A172 (cell line): ENCODE measurements at regions not wholly inside any gene's neighbourhood (a gene's known extent, or its start where the extent isn't known, plus 50 kb on each side); places are given as distances from the start of the nearest gene placed in this dataset.

Source experiments
- DNase-seq: peaks from one replicate; pipeline ENCODE4 v3.0.0-alpha.2; 2015; ENCODE audit warnings: low spot score

DNA sequence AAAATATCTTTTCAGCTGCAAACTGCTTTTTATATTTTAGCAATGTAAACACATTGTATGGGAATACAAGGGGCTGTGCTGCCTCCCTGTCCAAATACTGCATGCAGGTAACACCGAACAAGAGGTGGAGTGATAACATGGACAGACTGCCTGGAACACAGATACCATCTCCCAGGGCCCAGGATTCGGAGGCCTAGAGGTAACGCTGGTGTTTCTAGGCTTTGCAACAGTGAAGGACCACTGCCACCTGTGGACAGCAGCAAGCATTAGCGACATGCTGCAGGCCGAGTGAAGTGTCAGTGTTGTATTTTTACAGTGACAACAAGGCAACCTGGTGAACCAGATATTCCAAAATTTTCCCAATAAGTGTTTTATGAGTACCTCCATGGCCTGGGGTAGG, 379.1 kb downstream of the DMRT2 start:
- DNase-seq, result no peak

DNA sequence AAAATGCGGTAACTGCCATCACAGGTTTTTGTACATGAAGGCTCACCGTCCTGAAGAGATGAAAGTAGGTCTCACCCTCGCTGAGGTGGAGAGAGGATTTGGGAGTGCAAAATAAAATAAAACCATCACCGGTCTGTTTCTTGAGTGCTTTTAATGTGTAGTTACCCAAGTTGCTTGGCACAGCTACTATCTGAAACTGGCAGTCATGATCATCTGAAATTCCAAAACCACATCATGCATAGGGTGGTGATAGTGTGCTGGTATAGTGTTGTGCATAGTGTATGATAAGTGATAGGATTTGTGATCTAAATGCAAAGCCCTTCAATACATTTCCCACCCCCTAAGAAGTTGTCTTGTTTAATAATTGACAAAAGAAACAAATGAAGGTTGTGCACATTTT, 381.3 kb downstream of the DMRT2 start:
- no peak for DNase-seq

DNA sequence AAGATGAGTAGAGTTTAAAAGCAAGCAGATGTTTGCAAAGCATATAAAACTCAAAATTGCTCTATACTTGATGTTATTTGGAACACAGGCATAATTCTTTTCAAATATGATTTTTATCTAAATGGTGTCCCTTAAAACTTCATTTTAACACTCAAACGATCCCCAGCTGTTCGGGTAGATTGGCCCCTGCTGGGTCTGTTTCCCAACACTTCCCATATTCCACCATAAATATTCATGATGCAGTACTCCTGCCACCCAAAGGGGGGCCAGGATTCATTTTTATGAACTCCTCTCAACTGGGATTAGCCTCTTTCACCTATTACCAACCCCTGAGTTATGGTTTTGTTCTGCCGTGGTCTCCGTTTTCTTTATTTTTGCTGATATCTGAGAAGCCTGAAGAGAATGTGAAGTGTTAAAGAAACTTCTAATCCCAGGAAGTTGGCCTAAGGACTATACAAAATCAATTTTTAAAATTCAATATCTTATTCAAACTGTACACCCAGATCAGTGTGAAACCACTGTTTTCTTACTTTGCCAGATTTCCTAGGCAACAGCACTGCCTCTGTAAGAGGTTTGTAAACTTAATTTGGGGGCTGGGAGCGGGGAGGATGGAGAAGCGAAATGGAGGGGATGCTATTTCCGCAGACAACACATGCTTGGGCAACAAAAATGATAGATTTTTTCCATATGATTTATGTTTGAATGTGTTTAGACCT, 384.1 kb downstream of the DMRT2 start:
- DNase-seq, result no peak

DNA sequence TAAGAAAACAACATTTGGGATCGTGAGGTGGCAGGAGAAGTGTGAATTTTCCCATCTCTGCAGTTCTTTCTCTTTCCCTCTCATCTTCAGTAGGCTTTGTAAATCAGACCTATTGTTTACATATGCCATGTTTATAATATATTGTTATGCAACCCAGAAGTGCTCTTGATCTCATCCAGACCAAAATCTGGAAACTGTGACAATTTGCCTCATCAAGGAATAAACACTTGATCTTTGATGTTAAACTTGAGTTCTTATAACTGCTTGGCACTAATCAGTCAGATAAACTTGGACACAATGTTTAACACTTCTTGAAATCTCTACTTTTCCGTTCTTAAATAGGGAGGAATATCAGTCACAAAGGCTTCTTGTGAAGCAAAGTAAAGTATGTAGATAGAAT, 384.7 kb downstream of the DMRT2 start:
- no peak for DNase-seq

DNA sequence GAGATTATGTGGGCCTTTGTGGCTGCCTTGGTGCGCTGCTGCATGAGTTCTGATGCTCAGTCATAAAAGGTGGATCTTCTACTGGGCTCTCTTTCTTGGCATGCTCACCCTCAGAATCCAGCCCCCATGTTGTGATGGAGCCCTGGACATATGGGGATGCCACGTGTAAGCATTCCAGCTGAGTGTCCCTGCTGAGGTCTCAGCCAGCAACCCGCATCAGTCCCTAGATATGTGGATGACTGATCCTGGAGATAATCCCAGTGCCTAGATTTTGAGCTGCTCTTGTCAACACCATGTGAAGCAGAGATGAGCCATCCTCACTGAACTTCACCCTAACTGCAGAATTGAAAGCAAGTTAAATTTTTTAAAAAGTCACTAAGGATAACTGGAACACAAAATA, 390.1 kb downstream of the DMRT2 start:
- DNase-seq, result no peak

DNA sequence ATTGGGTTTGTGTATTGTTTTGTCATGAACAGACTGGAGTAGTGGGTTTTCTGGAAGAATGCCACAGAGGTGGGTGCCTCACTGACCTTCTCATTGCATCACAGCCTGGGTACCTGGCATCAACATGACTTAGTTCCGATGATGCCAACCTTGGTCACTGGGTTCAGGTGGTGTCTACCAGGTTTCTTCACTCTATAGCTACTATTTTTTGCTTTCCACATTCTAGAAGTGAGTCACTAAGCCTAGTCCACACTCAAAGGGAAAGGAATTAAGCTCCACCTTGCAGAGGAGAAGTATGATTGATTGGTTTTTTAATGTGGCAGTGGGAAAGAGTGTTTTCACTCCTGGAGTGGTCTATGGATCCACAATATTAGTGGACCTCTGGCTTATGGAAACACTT, 391.9 kb downstream of the DMRT2 start:
- no peak for DNase-seq

DNA sequence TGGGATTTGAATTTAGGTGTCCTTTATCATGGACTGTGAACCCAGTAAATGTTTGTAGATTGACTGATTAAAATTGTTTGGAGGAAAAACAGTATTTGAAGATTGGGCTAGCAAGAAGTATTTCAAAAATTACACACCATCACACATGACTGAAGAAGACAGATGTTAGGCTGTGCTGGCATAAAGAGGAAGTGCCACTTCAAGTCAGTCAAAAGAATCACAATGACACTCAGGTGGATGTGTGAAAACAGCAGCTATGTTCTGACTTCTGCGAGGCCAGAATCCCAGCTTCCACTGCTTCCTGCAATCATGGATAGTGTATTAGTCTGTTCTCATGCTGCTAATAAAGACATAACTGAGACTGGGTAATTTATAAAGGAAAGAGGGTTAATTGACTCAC, 393.3 kb downstream of the DMRT2 start:
- DNase-seq, result no peak

DNA sequence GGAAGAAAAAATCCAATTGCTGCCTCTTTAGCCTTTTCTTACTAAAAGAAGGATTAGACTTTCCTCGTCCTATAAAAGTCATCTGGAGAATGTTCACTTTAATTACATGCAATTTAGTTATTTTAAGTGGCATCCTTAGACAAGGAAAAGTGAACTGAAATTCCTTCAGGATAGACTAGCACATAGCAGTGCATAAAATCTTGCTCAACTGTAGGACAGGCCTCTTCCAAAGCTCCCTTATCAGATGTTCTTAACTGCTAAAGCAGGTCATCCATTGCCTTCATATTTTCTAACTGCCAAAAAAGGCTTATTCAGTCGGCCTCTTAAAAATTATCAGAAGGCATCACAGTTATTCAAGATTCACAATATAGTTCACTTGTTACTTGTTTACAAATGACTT, 396.5 kb downstream of the DMRT2 start:
- no peak for DNase-seq

DNA sequence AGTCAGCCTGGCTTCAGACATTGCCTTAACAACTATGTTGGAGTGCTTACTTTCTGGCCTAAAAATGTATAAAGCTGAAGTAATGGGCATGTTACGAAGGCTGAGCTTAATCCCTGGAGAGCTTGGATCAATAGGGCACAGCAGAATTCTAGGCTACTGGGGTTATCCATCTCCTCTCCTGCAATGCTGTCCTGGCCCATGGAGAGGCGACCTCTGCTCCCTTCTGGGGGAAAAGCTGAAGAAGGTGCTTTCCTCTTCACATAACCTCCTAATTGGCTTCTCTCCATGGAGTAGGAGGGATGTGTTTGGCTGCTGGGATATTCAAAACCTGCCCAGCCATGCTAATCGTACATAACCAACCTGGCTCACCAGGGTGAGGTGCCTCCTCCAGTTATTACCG, 403.5 kb downstream of the DMRT2 start:
- DNase-seq, result no peak

DNA sequence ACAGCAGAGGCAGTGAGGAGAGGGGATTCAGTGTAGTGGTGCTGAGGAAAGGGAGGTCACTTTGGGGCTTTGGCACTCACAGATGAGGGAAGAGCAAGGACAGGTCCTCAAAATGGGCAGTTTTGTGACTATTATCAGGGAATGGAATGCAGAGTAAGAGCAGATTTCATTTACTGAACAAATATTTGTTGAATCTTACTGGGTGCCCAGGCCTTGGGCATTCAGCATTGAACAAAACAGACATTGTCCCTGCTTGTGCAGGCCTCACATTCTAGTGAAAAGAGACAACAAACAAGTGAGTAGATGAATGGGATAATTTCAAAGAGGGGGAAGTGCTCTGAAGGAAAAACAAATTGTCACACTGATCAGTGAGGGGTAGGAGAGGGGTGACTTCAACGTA, 404.1 kb downstream of the DMRT2 start:
- DNase-seq, result no peak

DNA sequence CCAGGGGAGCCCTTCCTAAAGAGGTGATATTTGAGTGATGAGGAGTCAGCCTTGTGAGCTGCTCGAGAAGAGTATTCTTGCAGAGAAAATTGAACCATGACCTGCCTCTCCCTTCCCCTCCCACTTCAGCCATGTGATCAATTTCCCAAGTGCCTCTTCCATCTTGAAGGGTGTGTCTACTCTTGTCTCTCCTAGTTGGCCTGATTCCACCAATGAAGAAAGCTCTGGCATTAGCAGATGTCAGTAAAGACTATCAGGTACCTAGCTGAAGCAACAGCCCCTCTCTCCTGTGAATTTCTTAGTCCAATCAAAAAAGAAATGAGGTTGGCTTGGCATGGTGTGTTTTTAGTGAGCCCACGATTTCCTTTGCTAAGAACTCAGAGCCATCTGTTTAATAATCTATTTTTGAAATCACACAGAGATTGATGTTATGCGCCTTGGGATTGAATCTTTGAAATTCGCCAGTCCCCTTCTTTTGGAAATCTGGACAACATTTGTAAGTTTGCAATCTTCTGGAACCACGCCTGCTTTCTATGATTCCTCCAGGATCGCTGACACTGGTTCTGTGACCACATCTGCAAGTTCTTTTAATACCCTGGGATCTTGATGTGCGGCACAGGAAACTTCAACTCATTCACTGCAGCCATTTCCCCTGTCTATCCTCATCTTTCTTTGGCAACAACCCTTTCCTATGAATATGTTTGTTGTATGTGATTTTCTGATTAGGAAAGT, 404.6 kb downstream of the DMRT2 start:
- DNase-seq, result no peak

DNA sequence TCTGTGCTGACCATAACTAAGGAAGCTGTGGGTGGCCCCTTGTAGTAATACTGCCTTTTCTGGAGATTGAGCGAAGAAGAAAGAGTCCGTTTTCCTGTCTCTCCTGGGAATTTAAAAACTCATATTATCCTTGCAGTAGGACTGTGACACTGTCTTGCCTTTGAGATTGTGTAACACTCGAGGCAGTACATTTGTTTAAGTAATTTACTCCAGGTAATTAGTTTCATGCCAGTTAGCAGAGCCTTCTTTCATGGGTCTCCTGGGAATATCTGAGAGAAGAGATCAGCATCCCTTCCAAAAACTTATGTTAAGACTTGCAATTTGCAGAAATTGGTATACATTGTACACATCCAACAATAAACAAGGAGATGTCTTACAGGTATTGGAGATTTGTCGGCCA, 405.6 kb downstream of the DMRT2 start:
- no peak for DNase-seq

DNA sequence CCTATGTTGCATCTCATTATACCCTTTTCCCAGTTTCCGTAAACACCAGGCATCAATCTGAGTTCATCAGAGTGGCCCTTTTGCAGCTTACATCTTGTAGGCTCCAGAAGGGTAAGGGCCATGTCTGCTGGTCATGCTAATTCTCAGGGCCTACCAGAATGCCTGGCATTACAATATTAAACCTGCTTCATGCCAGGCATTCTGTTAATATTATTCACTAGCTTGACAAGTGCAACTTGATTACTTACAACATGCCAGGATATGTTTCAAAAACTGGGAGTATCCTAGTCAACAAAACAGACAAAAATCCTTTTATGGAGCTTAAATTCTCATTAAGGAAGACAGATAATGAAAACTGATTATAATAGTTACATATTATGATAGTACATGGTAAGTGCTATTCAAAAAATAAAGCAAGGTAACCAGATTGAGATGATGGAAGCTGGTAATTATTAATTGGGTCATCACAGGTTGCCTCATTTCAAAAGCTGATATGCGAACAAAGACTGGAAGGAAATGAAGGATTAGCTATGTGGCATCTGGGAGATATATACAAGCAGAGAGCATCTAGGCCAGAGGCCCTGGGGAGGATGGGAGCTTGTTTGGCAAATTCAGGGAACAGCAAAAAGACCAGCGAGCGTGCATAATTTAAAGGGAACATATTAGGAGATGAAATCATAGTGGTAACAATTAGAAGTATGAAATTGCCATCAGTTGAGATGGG, 406.3 kb downstream of the DMRT2 start:
- no peak for DNase-seq

DNA sequence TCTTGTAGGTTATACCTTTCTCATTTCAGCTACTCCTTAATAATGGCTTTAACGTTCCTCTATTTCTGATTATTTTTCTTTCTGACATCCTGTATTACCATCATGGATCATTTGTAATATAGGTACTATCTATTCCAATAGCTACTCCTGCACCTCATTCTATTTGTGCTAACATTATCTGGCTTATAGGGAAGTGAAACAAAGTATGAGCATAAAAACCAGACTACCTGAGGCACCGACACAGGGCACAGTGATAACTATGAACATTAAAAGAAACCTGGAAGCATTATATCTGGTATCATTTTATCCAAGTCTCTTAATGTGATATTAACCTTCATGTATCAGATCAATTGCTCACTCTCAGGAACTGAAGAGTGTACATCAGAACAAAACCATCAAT, 407.3 kb downstream of the DMRT2 start:
- DNase-seq, result no peak

DNA sequence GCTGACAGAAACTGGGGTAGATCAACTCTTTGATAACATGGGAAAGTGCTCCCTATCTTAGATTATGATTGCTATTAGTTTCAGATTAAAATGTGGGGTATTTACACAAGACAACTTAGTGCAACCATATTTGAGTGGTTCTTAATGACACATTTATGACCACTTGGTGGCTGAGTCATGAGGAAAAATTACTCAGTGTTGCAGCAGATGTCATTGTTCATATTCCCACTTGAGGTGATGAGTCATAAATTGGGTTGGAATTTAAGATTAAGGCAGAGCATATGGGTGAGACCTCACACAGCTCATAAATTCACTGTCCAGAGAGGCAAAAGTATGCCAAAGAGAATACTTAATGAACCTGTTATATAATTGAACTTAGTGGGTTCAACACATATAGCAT, 408.3 kb downstream of the DMRT2 start:
- DNase-seq, result peak; percentile 85

DNA sequence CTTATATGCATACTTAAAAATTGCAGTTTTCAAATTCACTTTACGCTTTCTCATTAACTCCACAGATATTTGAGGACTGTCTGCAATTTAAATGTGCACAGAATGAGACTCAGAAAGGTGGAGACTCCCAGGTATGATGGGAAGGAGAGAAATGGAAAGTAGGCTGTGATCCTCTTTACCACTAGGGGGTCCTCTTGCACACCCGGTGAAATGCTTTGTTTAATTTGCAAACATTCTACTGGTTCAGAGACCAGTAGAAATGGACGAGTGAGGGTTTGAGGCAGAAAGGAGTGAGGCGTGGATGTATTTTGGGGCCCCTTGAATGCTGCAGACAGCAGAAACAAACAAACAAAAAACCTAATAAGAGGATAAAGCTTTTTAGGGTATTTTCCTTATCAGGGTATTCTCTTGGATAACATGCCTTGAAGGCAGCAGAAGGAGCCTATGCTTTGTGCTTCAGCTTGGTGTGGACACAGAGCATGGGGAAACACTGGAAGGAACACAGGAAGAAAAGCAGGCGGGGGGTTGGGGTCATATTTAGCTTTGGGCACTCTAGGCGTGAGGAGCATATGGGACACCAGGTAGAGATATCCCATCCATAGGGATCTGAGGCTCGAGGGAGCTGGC, 410.1 kb downstream of the DMRT2 start:
- DNase-seq, result no peak

DNA sequence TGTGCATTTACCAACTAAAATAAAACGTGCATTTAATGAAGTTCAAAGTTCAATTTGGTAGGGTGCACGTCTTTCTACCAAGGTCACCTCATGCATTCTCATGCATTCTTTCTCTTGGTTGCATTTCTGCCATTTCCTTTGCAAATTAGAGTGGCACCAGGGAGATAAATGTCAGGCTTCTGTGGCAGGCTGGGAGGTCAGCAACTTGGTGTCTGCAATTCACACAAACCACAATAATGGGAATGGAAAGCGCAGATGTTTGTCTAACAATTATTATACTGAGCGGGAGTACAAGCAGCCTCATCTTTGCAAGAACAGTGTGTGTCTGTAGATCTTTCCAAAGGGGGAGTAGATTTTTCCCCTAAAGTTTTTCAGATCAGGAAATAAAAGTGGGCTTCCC, 411.7 kb downstream of the DMRT2 start:
- no peak for DNase-seq

DNA sequence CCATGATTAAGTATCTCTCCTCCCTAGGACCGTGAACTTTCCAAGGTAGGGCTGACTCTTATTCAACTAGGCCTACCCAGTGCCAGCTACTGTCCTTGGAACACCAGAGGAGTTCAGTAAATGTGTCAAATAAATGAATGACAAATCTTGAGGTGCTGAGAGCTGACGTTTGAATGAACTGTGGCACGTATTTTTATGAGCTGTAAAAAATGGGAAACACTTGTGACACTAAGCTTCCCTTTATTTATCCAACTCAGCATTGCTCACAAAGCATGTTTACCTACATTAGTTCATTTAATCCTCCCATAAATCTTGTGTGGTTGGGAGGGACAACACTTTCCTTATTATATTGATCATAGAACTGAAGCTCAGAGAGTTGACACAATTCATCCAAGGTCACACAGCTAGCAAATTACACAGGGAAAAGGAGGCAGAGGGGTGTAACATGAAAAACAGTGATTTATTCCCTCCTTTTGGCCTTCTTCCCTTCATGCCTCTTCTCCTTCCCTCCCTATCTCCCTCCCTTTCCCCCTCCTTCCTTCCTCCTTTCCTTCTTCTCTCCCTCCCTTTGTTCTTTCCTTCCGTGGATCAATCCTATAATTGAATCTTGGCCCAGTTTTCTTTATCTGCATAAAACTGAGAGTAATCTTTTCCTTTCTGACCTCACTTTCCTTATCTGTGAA, 412.6 kb downstream of the DMRT2 start:
- DNase-seq, result peak; percentile 3

DNA sequence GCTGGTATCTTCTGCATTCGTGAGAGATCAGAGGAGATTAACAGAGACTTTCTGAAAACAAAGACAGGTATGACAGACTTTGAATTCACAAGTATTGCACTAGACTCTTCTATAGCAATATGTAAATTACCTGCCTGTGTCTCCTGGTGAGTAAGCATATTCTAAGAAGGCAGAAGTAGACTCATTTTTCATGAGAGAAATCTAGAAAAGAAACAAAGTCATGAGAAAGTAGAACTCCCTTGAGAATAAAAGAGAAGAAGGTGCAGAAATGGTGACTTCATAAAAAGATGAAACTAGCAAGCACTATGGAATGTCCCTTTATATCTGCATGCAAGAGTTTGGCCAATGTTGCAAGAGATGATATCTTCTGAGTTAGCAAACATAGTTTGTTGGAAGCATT, 419.8 kb downstream of the DMRT2 start:
- DNase-seq, result no peak

DNA sequence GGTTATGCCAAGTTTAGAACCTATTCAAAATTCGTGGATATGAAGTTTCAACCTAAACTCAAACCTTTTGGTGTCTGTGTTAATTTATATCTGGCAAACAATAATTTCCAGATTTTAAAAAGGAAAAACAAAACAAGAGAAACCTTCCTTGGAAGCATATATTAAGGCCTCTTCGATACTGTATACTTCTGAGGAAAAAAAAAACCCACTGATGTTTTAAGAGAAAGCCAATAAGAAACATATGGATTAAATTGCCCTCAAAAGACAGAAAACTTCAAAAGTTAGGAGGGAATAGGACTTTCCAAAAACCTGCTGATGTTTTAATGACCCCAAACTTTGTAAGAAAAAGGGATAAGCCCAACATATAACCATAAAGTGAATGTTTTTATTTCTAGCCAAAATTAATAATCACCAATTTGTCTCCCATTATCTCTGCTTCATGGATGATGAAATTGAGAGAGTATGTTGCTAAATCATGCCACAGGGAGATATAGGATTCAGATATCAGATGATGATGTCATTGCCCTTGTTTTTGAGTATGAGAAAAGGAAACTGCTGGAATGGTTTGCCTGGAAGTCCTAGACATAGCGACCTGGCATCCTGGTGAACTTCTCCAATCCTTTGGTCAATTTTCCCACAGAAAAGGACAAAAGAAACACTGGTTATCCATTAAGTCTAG, 423.9 kb downstream of the DMRT2 start:
- no peak for DNase-seq

DNA sequence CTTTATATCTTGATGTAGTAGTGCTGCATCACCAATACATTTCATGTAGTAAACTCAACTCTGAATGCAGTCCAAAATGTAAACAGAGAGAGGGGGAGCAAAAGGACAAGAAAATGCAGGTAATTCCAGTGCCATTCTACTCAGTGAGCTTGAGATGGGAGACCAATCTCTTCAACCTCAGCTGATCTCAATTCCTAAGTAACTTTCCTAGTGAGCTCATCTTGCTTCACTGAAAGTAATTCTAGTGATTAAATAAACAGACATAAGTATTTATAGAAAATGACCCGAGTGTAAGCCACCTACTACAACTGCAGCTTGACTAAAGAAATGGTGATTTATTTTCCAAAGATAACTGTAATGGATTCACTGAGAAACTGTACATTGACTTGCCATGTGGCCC, 424.5 kb downstream of the DMRT2 start:
- DNase-seq, result no peak
